H1 (cell line): ENCODE measurements at regions not wholly inside any gene's neighbourhood (a gene's known extent, or its start where the extent isn't known, plus 50 kb on each side); places are given as distances from the start of the nearest gene placed in this dataset.

ENCODE experiments used
- CTCF ChIA-PET: fragments of 300-600 bp; sonication (Branson Sonifier 250); formaldehyde crosslinking; loops from one replicate; lab custom pipeline; 2021; ENCODE audit not compliant: partially characterized antibody; lab: Charles Lee
- POLR2A ChIA-PET: fragments of 300-600 bp; sonication (Branson Sonifier 250); formaldehyde crosslinking; loops from one replicate; lab custom pipeline; 2021; ENCODE audit warnings: inconsistent platforms; ENCODE audit not compliant: partially characterized antibody; lab: Charles Lee
- DNase-seq, 2 experiments: peaks; one replicate each; pipeline versions ENCODE4 v3.0.0 to v3.0.0-alpha.2; 2010 to 2022; ENCODE audit warnings: low spot score in 2 of 2, low read depth in 1 of 2, mixed read lengths in 1 of 2
- FAIRE-seq: peaks from 2 replicates; lab custom pipeline; 2011; peaks lifted over from hg19 to GRCh38; lab: Jason Lieb, UNC
- H2AFZ ChIP-seq: 2 replicates; pipeline ENCODE4 v1.8.1; 2012; ENCODE audit warnings: low read length, inconsistent platforms
- H2AK5ac ChIP-seq: 2 replicates; pipeline ENCODE4 v1.6.1; 2013; ENCODE audit warnings: low read depth, low read length
- H2BK120ac ChIP-seq: replicated peaks from 2 replicates; pipeline ENCODE3; 2013; ENCODE audit warnings: low read depth, low read length, inconsistent platforms
- H2BK12ac ChIP-seq: 2 replicates; pipeline ENCODE4 v1.6.1; 2013; ENCODE audit warnings: low read depth, low read length
- H2BK15ac ChIP-seq: 2 replicates; pipeline ENCODE4 v1.6.1; 2013; ENCODE audit warnings: low read length
- H2BK20ac ChIP-seq: 2 replicates; pipeline ENCODE4 v1.6.1; 2013; ENCODE audit warnings: low read length
- H2BK5ac ChIP-seq: 2 replicates; pipeline ENCODE4 v1.6.1; 2013; ENCODE audit warnings: low read depth, low read length
- H3K14ac ChIP-seq: 2 replicates; pipeline ENCODE4 v1.6.1; 2013; ENCODE audit warnings: inconsistent platforms; ENCODE audit not compliant: insufficient read length
- H3K18ac ChIP-seq: 2 replicates; pipeline ENCODE4 v1.6.1; 2013; ENCODE audit warnings: low read length; ENCODE audit errors: extremely low read depth
- H3K23ac ChIP-seq: 2 replicates; pipeline ENCODE4 v1.6.1; 2013; ENCODE audit warnings: inconsistent platforms; ENCODE audit not compliant: insufficient read length
- H3K23me2 ChIP-seq: 2 replicates; pipeline ENCODE4 v1.6.1; 2013; ENCODE audit warnings: low read depth, low read length
- H3K27ac ChIP-seq: 2 replicates; pipeline ENCODE4 v1.6.1; 2011; ENCODE audit warnings: low read depth, low read length, inconsistent platforms
- H3K27me3 ChIP-seq, 4 experiments: replicated peaks in 1 of 4; 1 replicate in 1 of 4; 2 replicates in 3 of 4; pipeline versions ENCODE4 v1.6.1 to v1.8.1; 2011 to 2013; ENCODE audit warnings: low read length in 3 of 4, mild to moderate bottlenecking in 3 of 4, inconsistent platforms in 2 of 4, mixed read lengths in 2 of 4, moderate library complexity in 1 of 4; ENCODE audit not compliant: control insufficient read depth in 3 of 4, insufficient read depth in 3 of 4; ENCODE audit errors: extremely low read depth in 1 of 4
- H3K36me3 ChIP-seq, 4 experiments: 2 replicates each; pipeline versions ENCODE4 v1.6.1 to v1.8.1; 2011 to 2013; ENCODE audit warnings: mild to moderate bottlenecking in 4 of 4, low read length in 3 of 4, moderate library complexity in 2 of 4, control low read depth in 1 of 4, inconsistent platforms in 1 of 4; ENCODE audit not compliant: insufficient read depth in 4 of 4, control insufficient read depth in 2 of 4
- H3K4ac ChIP-seq: replicated peaks from 2 replicates; pipeline ENCODE3; 2013; ENCODE audit warnings: low read length, low read depth, mixed read lengths, inconsistent platforms; ENCODE audit not compliant: insufficient read length
- H3K4me1 ChIP-seq, 4 experiments: replicated peaks in 1 of 4; 1 replicate in 1 of 4; 2 replicates in 3 of 4; pipeline versions ENCODE4 v1.6.1 to v1.8.1; 2011 to 2013; ENCODE audit warnings: low read length in 3 of 4, inconsistent platforms in 2 of 4, mixed read lengths in 1 of 4; ENCODE audit not compliant: insufficient read depth in 4 of 4, control insufficient read depth in 3 of 4
- H3K4me2 ChIP-seq, 2 experiments: 2 replicates each; pipeline versions ENCODE4 v1.6.1 to v1.8.1; 2011 to 2013; ENCODE audit warnings: low read depth in 2 of 2, low read length in 2 of 2, control low read depth in 1 of 2, inconsistent platforms in 1 of 2, mild to moderate bottlenecking in 1 of 2; ENCODE audit not compliant: insufficient read depth in 1 of 2
- H3K4me3 ChIP-seq, 4 experiments: fragments of 200-600, 300-600 bp in 1 of 4; sonication (generic), shearing (Covaris generic), sonication (Bioruptor Twin) in 1 of 4; 2 replicates each; pipeline versions ENCODE4 v1.5.1 to v1.8.1; 2011 to 2016; ENCODE audit warnings: low read length in 4 of 4, low read depth in 3 of 4, control low read depth in 2 of 4, inconsistent platforms in 2 of 4, mild to moderate bottlenecking in 2 of 4, mixed read lengths in 1 of 4, moderate library complexity in 1 of 4; ENCODE audit not compliant: insufficient read depth in 2 of 4; ENCODE audit errors: extremely low read depth in 1 of 4
- H3K56ac ChIP-seq: replicated peaks from 2 replicates; pipeline ENCODE3; 2013; ENCODE audit warnings: low read depth, mild to moderate bottlenecking, mixed read lengths, low read length, inconsistent platforms; ENCODE audit not compliant: insufficient read length
- H3K79me1 ChIP-seq: 2 replicates; pipeline ENCODE4 v1.6.1; 2013; ENCODE audit warnings: low read depth, low read length, control low read depth
- H3K79me2 ChIP-seq, 2 experiments: 2 replicates each; pipeline versions ENCODE4 v1.6.1 to v1.8.1; 2012 to 2013; ENCODE audit warnings: low read length in 2 of 2, mild to moderate bottlenecking in 2 of 2, inconsistent platforms in 1 of 2; ENCODE audit not compliant: insufficient read depth in 2 of 2, control insufficient read depth in 1 of 2
- H3K9ac ChIP-seq, 4 experiments: replicated peaks in 1 of 4; 1 replicate in 1 of 4; 2 replicates in 3 of 4; pipeline versions ENCODE4 v1.6.1 to v1.8.1; 2011 to 2013; ENCODE audit warnings: low read depth in 3 of 4, low read length in 3 of 4, control low read depth in 2 of 4, mild to moderate bottlenecking in 2 of 4, moderate library complexity in 2 of 4, inconsistent platforms in 1 of 4; ENCODE audit errors: extremely low read depth in 1 of 4
- H3K9me3 ChIP-seq, 2 experiments: 2 replicates each; pipeline versions ENCODE4 v1.6.1 to v1.8.1; 2012 to 2013; ENCODE audit warnings: mild to moderate bottlenecking in 2 of 2, moderate library complexity in 2 of 2, control low read depth in 1 of 2, inconsistent platforms in 1 of 2, low read depth in 1 of 2, low read length in 1 of 2, mixed read lengths in 1 of 2; ENCODE audit not compliant: insufficient read depth in 2 of 2
- H4K20me1 ChIP-seq, 2 experiments: replicated peaks in 1 of 2; 2 replicates each; pipeline versions ENCODE3 to v1.8.1; 2011 to 2013; ENCODE audit warnings: inconsistent platforms in 2 of 2, low read length in 2 of 2, mild to moderate bottlenecking in 1 of 2; ENCODE audit not compliant: insufficient read depth in 2 of 2, control insufficient read depth in 1 of 2
- H4K5ac ChIP-seq: 2 replicates; pipeline ENCODE4 v1.6.1; 2013; ENCODE audit warnings: low read length, low read depth, mixed read lengths, inconsistent platforms; ENCODE audit not compliant: insufficient read length
- H4K8ac ChIP-seq: 2 replicates; pipeline ENCODE4 v1.8.0; 2013; ENCODE audit warnings: mild to moderate bottlenecking, moderate library complexity, low read length, inconsistent platforms; ENCODE audit not compliant: insufficient read depth; ENCODE audit errors: extremely low read depth
- H4K91ac ChIP-seq: replicated peaks from 2 replicates; pipeline ENCODE3; 2013; ENCODE audit warnings: low read length, mixed read lengths, inconsistent platforms; ENCODE audit not compliant: insufficient read length
- CREB1 ChIP-seq: IDR thresholded peaks from 2 replicates; pipeline ENCODE4 v1.6.1; 2012; ENCODE audit warnings: inconsistent platforms
- CTBP2 ChIP-seq: IDR thresholded peaks from 2 replicates; pipeline ENCODE4 v1.7.0; 2011; ENCODE audit warnings: borderline replicate concordance, mild to moderate bottlenecking, moderate library complexity, mixed read lengths, low read length; ENCODE audit not compliant: insufficient read depth, insufficient read length
- CTCF ChIP-seq, 3 experiments: IDR thresholded peaks; 1 replicate in 2 of 3; 2 replicates in 1 of 3; pipeline versions ENCODE4 v1.5.1 to v1.6.1; 2011; ENCODE audit warnings: low read length in 3 of 3, mild to moderate bottlenecking in 3 of 3, inconsistent platforms in 2 of 3, low read depth in 1 of 3, moderate library complexity in 1 of 3; ENCODE audit not compliant: insufficient read depth in 1 of 3; ENCODE audit errors: control extremely low read depth in 1 of 3
- EP300 ChIP-seq, 2 experiments: IDR thresholded peaks; 1 replicate in 1 of 2; 2 replicates in 1 of 2; pipeline ENCODE4 v1.6.1; 2011 to 2012; ENCODE audit warnings: low read depth in 2 of 2, low read length in 2 of 2, mild to moderate bottlenecking in 2 of 2, borderline replicate concordance in 1 of 2, inconsistent platforms in 1 of 2, moderate library complexity in 1 of 2
- FOSL1 ChIP-seq: IDR thresholded peaks from 2 replicates; pipeline ENCODE4 v1.6.1; 2011; ENCODE audit warnings: mild to moderate bottlenecking, low read depth, low read length, moderate library complexity; ENCODE audit not compliant: insufficient read depth
- KDM4A ChIP-seq: IDR thresholded peaks from one replicate; pipeline ENCODE4 v1.7.1; 2012; ENCODE audit warnings: low read depth, mild to moderate bottlenecking, moderate library complexity, low read length, inconsistent platforms; ENCODE audit not compliant: severe bottlenecking
- KDM5A ChIP-seq: fragments of 200-600 bp; IDR thresholded peaks from 2 replicates; pipeline ENCODE4 v1.7.1; 2012; ENCODE audit warnings: mild to moderate bottlenecking, low read length, inconsistent platforms, mixed read lengths
- NANOG ChIP-seq: IDR thresholded peaks from 2 replicates; pipeline ENCODE4 v1.6.1; 2011; ENCODE audit warnings: low read length, low read depth, mild to moderate bottlenecking, inconsistent platforms; ENCODE audit not compliant: insufficient read depth, poor library complexity, severe bottlenecking
- RXRA ChIP-seq: IDR thresholded peaks from 2 replicates; pipeline ENCODE4 v1.6.1; 2011; ENCODE audit warnings: low read depth, mild to moderate bottlenecking, low read length, moderate library complexity; ENCODE audit not compliant: insufficient read depth
- SRF ChIP-seq: IDR thresholded peaks from 2 replicates; pipeline ENCODE4 v1.6.1; 2011; ENCODE audit warnings: mild to moderate bottlenecking, low read depth, low read length, moderate library complexity
- SUZ12 ChIP-seq: fragments of 200-600 bp; sonication (generic); IDR thresholded peaks from 2 replicates; pipeline ENCODE4 v1.6.1; 2012; ENCODE audit warnings: mild to moderate bottlenecking, inconsistent platforms, low read length, moderate library complexity, mixed read lengths
- WGBS, 2 experiments: shearing (Covaris generic) in 1 of 2; methylation state at CpG; one replicate each; pipeline versions ENCODE4 v1.1.6 to v1.1.7; 2013 to 2015; ENCODE audit warnings: low lambda C conversion rate in 2 of 2, mixed read lengths in 2 of 2, inconsistent platforms in 1 of 2, low coverage in 1 of 2, missing lambda C conversion rate in 1 of 2; ENCODE audit not compliant: insufficient replicate concordance in 2 of 2, insufficient coverage in 1 of 2, insufficient read length in 1 of 2; ENCODE audit errors: extremely low coverage in 1 of 2, missing lambda C conversion rate in 1 of 2; 5-methylcytosine and 5-hydroxymethylcytosine counted together

DNA sequence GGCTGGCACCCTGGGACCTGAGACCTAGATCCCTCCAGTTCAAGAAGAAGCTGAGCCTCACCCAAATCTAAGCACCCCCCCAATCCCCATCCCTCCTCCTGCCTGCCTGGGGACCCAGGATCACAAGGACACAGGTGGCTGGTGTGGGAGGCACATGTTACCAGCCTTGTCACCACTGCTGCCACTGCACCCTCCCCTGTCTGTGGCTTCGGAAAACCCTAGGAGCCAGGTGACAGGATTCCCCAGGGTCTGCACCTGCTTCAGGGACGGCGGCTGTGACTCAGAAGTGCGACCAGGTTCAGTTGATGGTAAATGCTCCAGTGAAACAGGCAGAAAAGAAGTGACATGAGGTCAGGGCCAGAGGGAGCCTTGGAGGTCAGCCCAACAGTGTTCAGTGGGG is 62.8 kb upstream of the FAM222A start:
- CTCF ChIA-PET: no interaction called here
- Histone ChIP-seq H3K4me3 (no peak overlapping the region), H3K4me2 (no peak overlapping the region), H3K56ac (no peak overlapping the region), H3K36me3 (no peaks in the 10 kb centered on the region), H3K9ac (no peak overlapping the region), H3K4me1 (peaks cover 0 to 5% (median 0%) of the 10 kb centered on the region in 4 experiments; a peak in 1 of 7 replicates), H3K27ac (no peak overlapping the region), H2BK12ac (no peak overlapping the region), H4K8ac (no peak overlapping the region), H2BK20ac (no peak overlapping the region), H3K23ac (no peak overlapping the region), H2AK5ac (no peak overlapping the region), H4K20me1 (no peaks in the 10 kb centered on the region), H3K23me2 (no peaks in the 10 kb centered on the region), H3K27me3 (no peaks in the 10 kb centered on the region; a peak in 1 of 7 replicates), H3K14ac (no peak overlapping the region), H3K9me3 (no peaks in the 10 kb centered on the region), H2BK120ac (no peak overlapping the region), H4K5ac (no peak overlapping the region), H2BK5ac (no peak overlapping the region), H3K4ac (no peak overlapping the region), H3K18ac (no peak overlapping the region), H2AFZ (no peak overlapping the region), H4K91ac (no peak overlapping the region), H3K79me2 (no peaks in the 10 kb centered on the region), H2BK15ac (no peak overlapping the region), H3K79me1 (no peaks in the 10 kb centered on the region)
- FAIRE-seq (no peak), DNase-seq (no peak)
- POLR2A ChIA-PET: no interaction called here
- WGBS, 2 experiments: 79% methylated on average over 4 of the region's 4 CpGs; no CpG with 5 or more reads in 1 of the 2 experiments
- TF ChIP-seq SUZ12 (no peak), RXRA (no peak), CREB1 (no peak), FOSL1 (no peak), CTBP2 (no peak), KDM4A (no peak), SRF (no peak), KDM5A (no peak), CTCF (IDR thresholded peaks at IDR 0.05; ENCODE audit: control extremely low read depth in 1 of 3, insufficient read depth in 1 of 3, low read depth in 1 of 3, low read length in 3 of 3) (no peak), EP300 (IDR thresholded peaks at IDR 0.05; ENCODE audit: borderline replicate concordance in 1 of 2, low read depth in 2 of 2, low read length in 2 of 2) (no peak), NANOG (no peak)
